GM12878 (cell line): ENCODE measurements at regions not wholly inside any gene's neighbourhood (a gene's known extent, or its start where the extent isn't known, plus 50 kb on each side); places are given as distances from the start of the nearest gene placed in this dataset.

Experiments used
- ATAC-seq: fragments of 200-7000 bp; cut with Tn5 transposase; 3 replicates; pipeline ENCODE4 v1.9.1; 2020; ENCODE audit warnings: mild to moderate bottlenecking, moderate library complexity
- BruUV-seq: library from RNA; stranded (reverse); fragments of 400-500 nt; replicated peaks from 2 replicates; lab custom pipeline; 2021; lab: Mats Ljungman, UMichigan
- CTCF ChIA-PET: fragments of 300-600 bp; sonication (Branson Sonifier 250); formaldehyde crosslinking; extraction: SDS; loops from one replicate; lab custom pipeline; 2021; ENCODE audit warnings: inconsistent platforms; lab: Yijun Ruan, JAX
- POLR2A ChIA-PET: fragments of 350-600 bp; formaldehyde crosslinking; extraction: SDS; loops from one replicate; lab custom pipeline; 2021; ENCODE audit warnings: inconsistent platforms; lab: Charles Lee
- RAD21 ChIA-PET: fragments of 300-600 bp; sonication (Branson Sonifier 250); formaldehyde crosslinking; loops from one replicate; lab custom pipeline; 2023; ENCODE audit warnings: antibody characterized with exemption; ENCODE audit not compliant: unreplicated experiment; lab: Charles Lee
- SMC1A ChIA-PET: fragments of 300-600 bp; sonication (Branson Sonifier 250); formaldehyde crosslinking; loops from one replicate; lab custom pipeline; 2023; ENCODE audit not compliant: unreplicated experiment, uncharacterized antibody; lab: Charles Lee
- DNase-seq: peaks from one replicate; pipeline ENCODE4 v3.0.0-alpha.2; 2011; ENCODE audit warnings: low read depth, low spot score
- FAIRE-seq: peaks from 3 replicates; lab custom pipeline; 2011; peaks lifted over from hg19 to GRCh38; lab: Jason Lieb, UNC
- H2AFZ ChIP-seq: 2 replicates; pipeline ENCODE4 v1.6.0; 2011; ENCODE audit warnings: low read depth, low read length, control low read depth; ENCODE audit not compliant: control insufficient read depth
- H3K27ac ChIP-seq: 2 replicates; pipeline ENCODE4 v1.5.1; 2011; ENCODE audit warnings: control low read depth; ENCODE audit not compliant: control insufficient read depth, insufficient read depth
- H3K27me3 ChIP-seq, 2 experiments: replicated peaks in 1 of 2; 2 replicates each; pipeline versions ENCODE4 v1.6.0 to v1.6.1; 2011; ENCODE audit warnings: low read length in 1 of 2; ENCODE audit not compliant: control insufficient read depth in 2 of 2, insufficient read depth in 2 of 2
- H3K36me3 ChIP-seq, 2 experiments: 2 replicates each; pipeline ENCODE4 v1.5.1; 2011; ENCODE audit warnings: low read length in 1 of 2; ENCODE audit not compliant: control insufficient read depth in 2 of 2, insufficient read depth in 2 of 2
- H3K4me1 ChIP-seq: 2 replicates; pipeline ENCODE4 v1.6.1; 2011; ENCODE audit warnings: mild to moderate bottlenecking, low read length, moderate library complexity, mixed read lengths; ENCODE audit not compliant: control insufficient read depth, insufficient read depth
- H3K4me2 ChIP-seq: 2 replicates; pipeline ENCODE4 v1.6.0; 2011; ENCODE audit warnings: control low read depth; ENCODE audit not compliant: control insufficient read depth, insufficient read depth
- H3K4me3 ChIP-seq: fragments of 200-600 bp; sonication (generic); 2 replicates; pipeline ENCODE4 v1.5.1; 2016
- H3K79me2 ChIP-seq: 2 replicates; pipeline ENCODE4 v1.6.0; 2011; ENCODE audit warnings: low read length; ENCODE audit not compliant: control insufficient read depth, insufficient read depth
- H3K9ac ChIP-seq: 2 replicates; pipeline ENCODE4 v1.8.0; 2011; ENCODE audit warnings: low read length, control low read depth, mixed read lengths; ENCODE audit not compliant: control insufficient read depth, insufficient read depth
- H3K9me3 ChIP-seq: replicated peaks from 3 replicates; pipeline ENCODE4 v1.5.1; 2011; ENCODE audit warnings: mild to moderate bottlenecking, low read length; ENCODE audit not compliant: control insufficient read depth, insufficient read depth
- H4K20me1 ChIP-seq: 2 replicates; pipeline ENCODE4 v1.6.0; 2011; ENCODE audit not compliant: control insufficient read depth, insufficient read depth
- CBX5 ChIP-seq: sonication (generic); IDR thresholded peaks from 2 replicates; pipeline ENCODE4 v1.6.1; 2016; ENCODE audit warnings: low read depth, moderate library complexity, mild to moderate bottlenecking, inconsistent platforms
- CEBPZ ChIP-seq: fragments of 150-350 bp; IDR thresholded peaks from 2 replicates; pipeline ENCODE4 v1.6.1; 2016; ENCODE audit warnings: low read depth, low read length
- CHD1 ChIP-seq: IDR thresholded peaks from 2 replicates; pipeline ENCODE4 v1.6.1; 2012; ENCODE audit warnings: low read depth, low read length, improper control_type of control experiment
- DPF2 ChIP-seq: fragments of 450-650 bp; IDR thresholded peaks from 2 replicates; pipeline ENCODE4 v1.6.1; 2017; ENCODE audit warnings: mild to moderate bottlenecking
- E2F4 ChIP-seq: IDR thresholded peaks from 2 replicates; pipeline ENCODE4 v1.6.1; 2012; ENCODE audit warnings: low read depth, low read length, improper control_type of control experiment
- EED ChIP-seq: sonication (generic); IDR thresholded peaks from 2 replicates; pipeline ENCODE4 v1.6.1; 2016; ENCODE audit warnings: antibody characterized with exemption, low read depth
- FOXM1 ChIP-seq: IDR thresholded peaks from 2 replicates; pipeline ENCODE4 v1.6.1; 2012; ENCODE audit warnings: low read depth, mild to moderate bottlenecking, inconsistent platforms, low read length, moderate library complexity
- HDGF ChIP-seq: fragments of 450-650 bp; IDR thresholded peaks from 2 replicates; pipeline ENCODE4 v1.6.1; 2016; ENCODE audit warnings: antibody characterized with exemption
- IKZF1 ChIP-seq: fragments of 450-650 bp; conservative IDR thresholded peaks from 2 replicates; pipeline ENCODE4 v1.6.1; 2017; ENCODE audit warnings: antibody characterized with exemption, mild to moderate bottlenecking
- NFIC ChIP-seq: IDR thresholded peaks from 2 replicates; pipeline ENCODE4 v1.6.1; 2012; ENCODE audit warnings: low read depth, mild to moderate bottlenecking, inconsistent platforms, low read length, moderate library complexity
- REST ChIP-seq: IDR thresholded peaks from 2 replicates; pipeline ENCODE4 v1.6.1; 2012; ENCODE audit warnings: mild to moderate bottlenecking, low read depth, low read length
- SP1 ChIP-seq: IDR thresholded peaks from one replicate; pipeline ENCODE4 v1.6.1; 2011; ENCODE audit warnings: low read depth, low read length
- ZNF622 ChIP-seq: fragments of 450-650 bp; IDR thresholded peaks from 2 replicates; pipeline ENCODE4 v1.6.1; 2017; ENCODE audit warnings: mild to moderate bottlenecking, inconsistent platforms
- ZZZ3 ChIP-seq: IDR thresholded peaks from 2 replicates; pipeline ENCODE4 v1.6.1; 2011; ENCODE audit warnings: low read depth; ENCODE audit not compliant: control insufficient read depth, insufficient read length
- WGBS: methylation state at CpG from one replicate; pipeline ENCODE4 v1.1.6; 2016; ENCODE audit warnings: low lambda C conversion rate; ENCODE audit not compliant: insufficient replicate concordance, insufficient coverage; ENCODE audit errors: missing lambda C conversion rate; 5-methylcytosine and 5-hydroxymethylcytosine counted together
- in situ Hi-C: fragments of 300-500 bp; cut with MboI; formaldehyde crosslinking; loops from 9 replicates; pipeline ENCODE4 v1.14.3; 2018; ENCODE audit warnings: mixed read lengths
- intact Hi-C: fragments of 100-400 bp; cut with micrococcal nuclease; formaldehyde crosslinking; loops from one replicate; pipeline ENCODE4 v1.14.2; 2022; ENCODE audit not compliant: unreplicated experiment
- TF ChIP-seq, protein P1 (sequence below): fragments of 450-650 bp; IDR thresholded peaks from 2 replicates; pipeline ENCODE4 v1.6.1; 2014; ENCODE audit warnings: mild to moderate bottlenecking

DNA sequence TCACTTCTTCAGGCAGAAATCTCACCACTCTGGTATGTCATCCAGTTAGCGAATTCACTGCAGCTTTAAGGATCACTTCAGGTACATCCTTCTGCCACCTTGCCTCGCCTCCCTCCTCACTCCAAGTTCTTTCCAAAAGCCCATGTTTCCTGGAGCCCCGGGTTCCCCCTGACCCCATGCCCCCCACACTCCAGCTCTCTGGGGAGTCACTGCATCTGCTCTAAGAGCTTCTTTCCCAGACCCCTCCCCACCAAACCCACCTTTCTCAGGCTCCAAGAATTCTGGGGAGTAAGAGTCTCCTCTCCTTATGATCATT is 969.5 kb upstream of the ZNF722 start:
- Histone ChIP-seq H3K4me3 (no peak overlapping the region), H3K27me3 (no peaks in the 10 kb centered on the region), H3K79me2 (no peaks in the 10 kb centered on the region), H3K9ac (no peak overlapping the region), H3K9me3 (no peaks in the 10 kb centered on the region; the same call in 2 of the 3 replicates), H3K27ac (no peak overlapping the region), H4K20me1 (no peaks in the 10 kb centered on the region), H3K4me2 (no peak overlapping the region), H2AFZ (no peak overlapping the region), H3K36me3 (no peaks in the 10 kb centered on the region), H3K4me1 (no peaks in the 10 kb centered on the region)
- no TSS peak for BruUV-seq
- in situ Hi-C loops (no loop called here), intact Hi-C loops (no loop called here)
- TF ChIP-seq HDGF: no peak
- TF ChIP-seq SP1: no peak
- no peak for TF ChIP-seq E2F4
- TF ChIP-seq ZZZ3: no peak
- no peak for TF ChIP-seq REST
- no peak for TF ChIP-seq IKZF1
- TF ChIP-seq EED: no peak
- TF ChIP-seq, protein P1, sequence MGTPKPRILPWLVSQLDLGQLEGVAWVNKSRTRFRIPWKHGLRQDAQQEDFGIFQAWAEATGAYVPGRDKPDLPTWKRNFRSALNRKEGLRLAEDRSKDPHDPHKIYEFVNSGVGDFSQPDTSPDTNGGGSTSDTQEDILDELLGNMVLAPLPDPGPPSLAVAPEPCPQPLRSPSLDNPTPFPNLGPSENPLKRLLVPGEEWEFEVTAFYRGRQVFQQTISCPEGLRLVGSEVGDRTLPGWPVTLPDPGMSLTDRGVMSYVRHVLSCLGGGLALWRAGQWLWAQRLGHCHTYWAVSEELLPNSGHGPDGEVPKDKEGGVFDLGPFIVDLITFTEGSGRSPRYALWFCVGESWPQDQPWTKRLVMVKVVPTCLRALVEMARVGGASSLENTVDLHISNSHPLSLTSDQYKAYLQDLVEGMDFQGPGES: no peak
- no peak for TF ChIP-seq FOXM1
- no peak for TF ChIP-seq DPF2
- TF ChIP-seq CHD1: no peak
- no peak for TF ChIP-seq ZNF622
- TF ChIP-seq CEBPZ: no peak
- TF ChIP-seq CBX5: no peak
- no peak for TF ChIP-seq NFIC
- WGBS: 29% methylated on average over 3 of the region's 3 CpGs
- DNase-seq: no peak
- ATAC-seq: no peak
- RAD21 ChIA-PET: no interaction called here
- POLR2A ChIA-PET: no interaction called here
- CTCF ChIA-PET: no interaction called here
- FAIRE-seq: no peak
- SMC1A ChIA-PET: no interaction called here
